ENCODE measurements at regions not wholly inside any gene's neighbourhood (a gene's known extent, or its start where the extent isn't known, plus 50 kb on each side); places are given as distances from the start of the nearest gene placed in this dataset.

DNA sequence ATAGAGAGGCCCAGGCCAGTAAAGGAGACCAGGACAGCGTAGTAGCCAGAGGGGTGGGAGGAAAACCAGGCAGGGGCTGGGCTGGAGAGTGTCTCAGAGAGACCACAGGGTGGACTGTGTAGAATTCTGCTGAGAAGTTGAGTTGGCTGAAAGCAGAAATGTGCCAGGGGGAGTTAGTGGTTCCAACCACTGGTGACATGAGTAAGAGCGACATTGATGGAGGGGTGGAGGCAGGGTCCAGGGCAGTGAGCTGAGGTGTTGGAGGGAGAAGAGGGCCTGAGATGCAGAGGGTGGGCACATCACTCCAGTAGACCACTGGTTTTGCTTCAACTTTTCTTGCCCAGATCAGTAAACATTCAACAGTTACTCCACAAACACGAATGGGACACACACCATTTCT is 106.5 kb downstream of the ASB7 start:
- no peak for TF ChIP-seq POLR2AphosphoS5 (IDR thresholded peaks at IDR 0.05; ENCODE audit: low read depth)
- TF ChIP-seq, protein P1, sequence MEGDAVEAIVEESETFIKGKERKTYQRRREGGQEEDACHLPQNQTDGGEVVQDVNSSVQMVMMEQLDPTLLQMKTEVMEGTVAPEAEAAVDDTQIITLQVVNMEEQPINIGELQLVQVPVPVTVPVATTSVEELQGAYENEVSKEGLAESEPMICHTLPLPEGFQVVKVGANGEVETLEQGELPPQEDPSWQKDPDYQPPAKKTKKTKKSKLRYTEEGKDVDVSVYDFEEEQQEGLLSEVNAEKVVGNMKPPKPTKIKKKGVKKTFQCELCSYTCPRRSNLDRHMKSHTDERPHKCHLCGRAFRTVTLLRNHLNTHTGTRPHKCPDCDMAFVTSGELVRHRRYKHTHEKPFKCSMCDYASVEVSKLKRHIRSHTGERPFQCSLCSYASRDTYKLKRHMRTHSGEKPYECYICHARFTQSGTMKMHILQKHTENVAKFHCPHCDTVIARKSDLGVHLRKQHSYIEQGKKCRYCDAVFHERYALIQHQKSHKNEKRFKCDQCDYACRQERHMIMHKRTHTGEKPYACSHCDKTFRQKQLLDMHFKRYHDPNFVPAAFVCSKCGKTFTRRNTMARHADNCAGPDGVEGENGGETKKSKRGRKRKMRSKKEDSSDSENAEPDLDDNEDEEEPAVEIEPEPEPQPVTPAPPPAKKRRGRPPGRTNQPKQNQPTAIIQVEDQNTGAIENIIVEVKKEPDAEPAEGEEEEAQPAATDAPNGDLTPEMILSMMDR (conservative IDR thresholded peaks at IDR 0.05; ENCODE audit: low read depth in 2 of 2): no peak
- TF ChIP-seq EZH2 (IDR thresholded peaks at IDR 0.05; ENCODE audit: low read depth, unreplicated experiment): no peak
- no peak for TF ChIP-seq STAT1 (IDR thresholded peaks at IDR 0.05; ENCODE audit: unreplicated experiment)
- TF ChIP-seq CREB1 (CRISPR knock-in tag; IDR thresholded peaks at IDR 0.05; ENCODE audit: low read depth): no peak

All from GM23338 (cell line).